NCI-H2227 (cell line): ENCODE measurements at regions not wholly inside any gene's neighbourhood (a gene's known extent, or its start where the extent isn't known, plus 50 kb on each side); places are given as distances from the start of the nearest gene placed in this dataset.

Experiments used
- DNase-seq: peaks from one replicate; lab custom pipeline; 2025; ENCODE audit not compliant: unreplicated experiment; lab: John Stamatoyannopoulos, UW

- no peak for DNase-seq
Observed at GRCh38 chr1:201683397-201683796, 144.5 kb downstream of the NAV1 start.

- DNase-seq = no peak
Observed at GRCh38 chr1:201685485-201685884, 143.5 kb upstream of the IPO9 start.

- DNase-seq = peak; percentile 54
Observed at GRCh38 chr1:201686714-201687455, 142.1 kb upstream of the IPO9 start.

GRCh38 chr1:201688514-201688913 lies 140.4 kb upstream of the IPO9 start:
- DNase-seq = no peak

GRCh38 chr1:201689647-201690046 lies 139.3 kb upstream of the IPO9 start:
- no peak for DNase-seq

- no peak for DNase-seq
Observed at GRCh38 chr1:201690528-201690927, 138.4 kb upstream of the IPO9 start.

- DNase-seq = no peak
Observed at GRCh38 chr1:201691716-201692554, 137.0 kb upstream of the IPO9 start.

GRCh38 chr1:201692555-201693394 lies 136.2 kb upstream of the IPO9 start:
- peak; percentile 39 for DNase-seq

GRCh38 chr1:201693890-201694607 lies 134.9 kb upstream of the IPO9 start:
- peak; percentile 85 for DNase-seq

GRCh38 chr1:201694608-201695335 lies 134.2 kb upstream of the IPO9 start:
- DNase-seq = peak; percentile 32

- DNase-seq = no peak
Observed at GRCh38 chr1:201695607-201696006, 133.3 kb upstream of the IPO9 start.

- DNase-seq = no peak
Observed at GRCh38 chr1:201696217-201696761, 132.7 kb upstream of the IPO9 start.

- DNase-seq = no peak
Observed at GRCh38 chr1:201697174-201697573, 131.8 kb upstream of the IPO9 start.

GRCh38 chr1:201701831-201702230 lies 127.1 kb upstream of the IPO9 start:
- no peak for DNase-seq

- DNase-seq = peak; percentile 89
Observed at GRCh38 chr1:201702936-201703335, 126.0 kb upstream of the IPO9 start.

- peak; percentile 91 for DNase-seq
Observed at GRCh38 chr1:201703621-201704438, 125.1 kb upstream of the IPO9 start.

- DNase-seq = no peak
Observed at GRCh38 chr1:201704439-201704792, 124.5 kb upstream of the IPO9 start.

- DNase-seq = no peak
Observed at GRCh38 chr1:201705389-201705788, 123.6 kb upstream of the IPO9 start.

GRCh38 chr1:201706109-201706508 lies 122.8 kb upstream of the IPO9 start:
- DNase-seq = no peak
